ENCODE measurements at regions not wholly inside any gene's neighbourhood (a gene's known extent, or its start where the extent isn't known, plus 50 kb on each side); places are given as distances from the start of the nearest gene placed in this dataset.

DNA sequence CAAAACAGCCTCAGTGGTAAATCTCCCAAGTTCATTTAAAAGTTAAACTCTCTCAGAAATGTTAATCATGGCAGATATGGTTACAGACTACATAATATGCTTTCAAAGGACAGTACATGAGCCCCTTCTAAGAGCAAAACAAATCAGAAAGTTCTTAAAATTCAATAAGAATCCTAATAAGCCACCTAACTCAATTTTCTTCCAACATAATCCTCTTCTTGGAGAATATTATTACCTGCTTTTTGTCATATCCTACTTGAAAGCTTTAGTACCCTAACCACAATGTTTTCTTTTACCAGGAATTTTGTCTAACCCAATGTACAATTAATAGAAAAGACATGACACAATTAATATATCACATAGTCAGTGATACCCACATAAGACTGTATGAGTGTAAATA lies 236.5 kb upstream of the ATP2B1 start:
- no peak for TF ChIP-seq EZH2 (IDR thresholded peaks at IDR 0.05; ENCODE audit: borderline replicate concordance, low read length)
- TF ChIP-seq, protein P1, sequence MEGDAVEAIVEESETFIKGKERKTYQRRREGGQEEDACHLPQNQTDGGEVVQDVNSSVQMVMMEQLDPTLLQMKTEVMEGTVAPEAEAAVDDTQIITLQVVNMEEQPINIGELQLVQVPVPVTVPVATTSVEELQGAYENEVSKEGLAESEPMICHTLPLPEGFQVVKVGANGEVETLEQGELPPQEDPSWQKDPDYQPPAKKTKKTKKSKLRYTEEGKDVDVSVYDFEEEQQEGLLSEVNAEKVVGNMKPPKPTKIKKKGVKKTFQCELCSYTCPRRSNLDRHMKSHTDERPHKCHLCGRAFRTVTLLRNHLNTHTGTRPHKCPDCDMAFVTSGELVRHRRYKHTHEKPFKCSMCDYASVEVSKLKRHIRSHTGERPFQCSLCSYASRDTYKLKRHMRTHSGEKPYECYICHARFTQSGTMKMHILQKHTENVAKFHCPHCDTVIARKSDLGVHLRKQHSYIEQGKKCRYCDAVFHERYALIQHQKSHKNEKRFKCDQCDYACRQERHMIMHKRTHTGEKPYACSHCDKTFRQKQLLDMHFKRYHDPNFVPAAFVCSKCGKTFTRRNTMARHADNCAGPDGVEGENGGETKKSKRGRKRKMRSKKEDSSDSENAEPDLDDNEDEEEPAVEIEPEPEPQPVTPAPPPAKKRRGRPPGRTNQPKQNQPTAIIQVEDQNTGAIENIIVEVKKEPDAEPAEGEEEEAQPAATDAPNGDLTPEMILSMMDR (conservative IDR thresholded peaks at IDR 0.05 in 1 of 2, IDR thresholded peaks at IDR 0.05 in 1 of 2; ENCODE audit: extremely low read depth in 1 of 2, insufficient read depth in 1 of 2, low read depth in 1 of 2, low read length in 2 of 2) = no peak
